Tibial artery (tissue), 4 donors: ENCODE measurements at regions not wholly inside any gene's neighbourhood (a gene's known extent, or its start where the extent isn't known, plus 50 kb on each side); places are given as distances from the start of the nearest gene placed in this dataset.

Source experiments
- DNase-seq, 2 donors: peaks; one replicate each; pipeline ENCODE4 v3.0.0-alpha.2; 2019
- H3K27ac ChIP-seq, 2 donors: fragments of 200-600 bp; sonication (generic) in 1 of 2; 1 replicate in 1 of 2; 2 replicates in 1 of 2; pipeline ENCODE4 v1.5.1; 2018 to 2019; ENCODE audit warnings: mild to moderate bottlenecking in 1 of 2
- H3K27me3 ChIP-seq, 2 donors: fragments of 200-600 bp; sonication (generic) in 1 of 2; one replicate each; pipeline versions ENCODE4 v1.5.1 to v1.6.0; 2016 to 2019
- H3K36me3 ChIP-seq, 3 donors: fragments of 200-600 bp; sonication (generic) in 2 of 3; one replicate each; pipeline ENCODE4 v1.5.1; 2016 to 2019; ENCODE audit warnings: mild to moderate bottlenecking in 2 of 3
- H3K4me1 ChIP-seq, 4 donors: fragments of 200-600 bp; sonication (generic) in 2 of 4; 1 replicate in 3 of 4; 2 replicates in 1 of 4; pipeline ENCODE4 v1.5.1; 2016 to 2019
- H3K4me3 ChIP-seq, 2 donors: fragments of 200-600 bp; sonication (generic) in 1 of 2; 1 replicate in 1 of 2; 2 replicates in 1 of 2; pipeline ENCODE4 v1.5.1; 2018 to 2019; ENCODE audit warnings: mild to moderate bottlenecking in 2 of 2
- H3K9me3 ChIP-seq, 3 donors: fragments of 200-600 bp; sonication (generic) in 1 of 3; one replicate each; pipeline ENCODE4 v1.5.1; 2016 to 2019
- CTCF ChIP-seq, 2 experiments: fragments of 200-600 bp in 1 of 2; fragments of 450-650 bp in 1 of 2; IDR thresholded peaks; one replicate each; pipeline ENCODE4 v1.5.1; 2017 to 2019; ENCODE audit warnings: antibody characterized with exemption in 2 of 2, mild to moderate bottlenecking in 1 of 2, moderate library complexity in 1 of 2
- intact Hi-C: fragments of 100-400 bp; cut with DNase I; formaldehyde crosslinking; loops from one replicate; pipeline ENCODE4 v1.15.0; 2023; ENCODE audit warnings: low total_unique reads

DNA sequence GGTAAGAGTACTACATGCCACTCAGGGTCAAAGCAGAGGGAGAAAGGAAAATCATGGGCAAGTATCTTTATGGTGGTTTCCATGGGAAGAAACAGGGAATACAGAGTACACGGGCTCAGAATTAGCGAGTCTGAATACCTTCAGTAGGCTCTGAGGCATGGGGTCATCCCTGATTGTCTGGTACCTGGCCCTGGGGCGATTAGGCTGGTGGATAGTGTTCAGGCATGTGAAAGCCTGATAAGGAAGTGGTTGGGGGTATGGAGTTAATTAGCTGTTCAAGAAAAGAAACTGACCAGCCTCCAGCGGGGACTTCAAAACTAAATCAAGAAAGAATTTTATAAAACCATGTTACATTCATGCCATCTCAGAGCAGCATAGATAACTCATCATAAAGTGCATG lies 518.8 kb downstream of the RAB28 start:
- Histone ChIP-seq H3K27ac (no peak overlapping the region), H3K4me1 (no peaks in the 10 kb centered on the region), H3K4me3 (no peak overlapping the region), H3K27me3 (no peaks in the 10 kb centered on the region), H3K9me3 (no peaks in the 10 kb centered on the region), H3K36me3 (no peaks in the 10 kb centered on the region)
- DNase-seq: no peak
- no peak for TF ChIP-seq CTCF (IDR thresholded peaks at IDR 0.05)
- intact Hi-C loops: no loop called here

DNA sequence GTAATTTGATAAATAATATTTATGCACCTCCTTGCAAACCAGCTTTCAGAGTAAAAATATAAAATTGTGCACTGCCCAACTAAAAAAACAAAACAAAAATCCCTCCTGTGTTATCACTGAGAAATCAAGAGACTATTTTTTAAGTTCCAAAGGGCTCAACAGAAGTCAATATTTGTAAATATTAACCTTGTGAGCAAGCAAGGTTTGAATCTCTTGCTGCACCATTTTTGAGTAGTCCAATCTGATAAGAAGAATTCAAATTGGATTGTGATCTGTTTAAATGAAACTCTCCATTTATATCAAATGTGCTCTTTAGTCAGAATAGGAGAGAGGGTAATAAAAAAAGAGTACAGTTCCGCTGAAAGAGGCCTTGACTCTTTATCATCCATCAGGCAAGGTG lies 520.2 kb downstream of the RAB28 start:
- intact Hi-C loops: no loop called here
- Histone ChIP-seq H3K27ac (no peak overlapping the region), H3K4me3 (no peak overlapping the region), H3K4me1 (no peaks in the 10 kb centered on the region), H3K9me3 (no peaks in the 10 kb centered on the region), H3K27me3 (no peaks in the 10 kb centered on the region), H3K36me3 (no peaks in the 10 kb centered on the region)
- no peak for DNase-seq
- TF ChIP-seq CTCF (IDR thresholded peaks at IDR 0.05): no peak

DNA sequence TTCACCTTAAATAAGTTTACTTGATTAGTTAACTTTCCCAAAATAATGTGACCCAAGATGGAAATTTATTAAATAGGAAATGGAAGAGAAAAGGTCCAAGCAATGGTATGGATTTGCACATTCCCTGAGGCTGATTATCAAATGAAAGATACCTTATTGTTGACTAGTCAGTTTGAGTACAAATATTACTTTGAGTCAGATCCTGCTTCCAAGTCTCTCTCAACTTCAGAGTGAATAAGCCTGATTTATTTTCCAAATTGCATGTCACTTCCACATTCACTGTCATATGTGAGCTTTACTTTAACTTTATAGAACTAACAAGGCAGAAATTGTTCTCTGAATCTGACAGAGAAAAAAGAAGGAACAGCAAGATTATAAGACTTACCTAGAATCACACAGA lies 520.8 kb downstream of the RAB28 start:
- H3K27me3 ChIP-seq: no peaks in the 10 kb centered on the region
- DNase-seq: no peak
- TF ChIP-seq CTCF (IDR thresholded peaks at IDR 0.05): no peak
- no peak overlapping the region for H3K27ac ChIP-seq
- H3K4me1 ChIP-seq: no peaks in the 10 kb centered on the region
- no peak overlapping the region for H3K4me3 ChIP-seq
- no peaks in the 10 kb centered on the region for H3K36me3 ChIP-seq
- intact Hi-C loops: no loop called here
- H3K9me3 ChIP-seq: no peaks in the 10 kb centered on the region

GRCh38 chr4:12961713-12962112 lies 522.4 kb downstream of the RAB28 start:
- no peaks in the 10 kb centered on the region for H3K9me3 ChIP-seq
- no peaks in the 10 kb centered on the region for H3K27me3 ChIP-seq
- H3K27ac ChIP-seq: no peak overlapping the region
- intact Hi-C loops: no loop called here
- H3K36me3 ChIP-seq: no peaks in the 10 kb centered on the region
- no peak for DNase-seq
- H3K4me3 ChIP-seq: no peak overlapping the region
- no peak for TF ChIP-seq CTCF (IDR thresholded peaks at IDR 0.05)
- no peaks in the 10 kb centered on the region for H3K4me1 ChIP-seq

- intact Hi-C loops: no loop called here
- H3K9me3 ChIP-seq: no peaks in the 10 kb centered on the region
- no peaks in the 10 kb centered on the region for H3K27me3 ChIP-seq
- no peak overlapping the region for H3K27ac ChIP-seq
- no peaks in the 10 kb centered on the region for H3K36me3 ChIP-seq
- H3K4me1 ChIP-seq: peaks cover 0 to 3% (median 0%) of the 10 kb centered on the region in 4 donors
- H3K4me3 ChIP-seq: no peak overlapping the region
- DNase-seq: no peak
- TF ChIP-seq CTCF (IDR thresholded peaks at IDR 0.05): no peak
These were observed 525.7 kb downstream of the RAB28 start for GRCh38 chr4:12958436-12958835.

- H3K27ac ChIP-seq: no peak overlapping the region
- no peaks in the 10 kb centered on the region for H3K27me3 ChIP-seq
- H3K4me3 ChIP-seq: no peak overlapping the region
- H3K9me3 ChIP-seq: no peaks in the 10 kb centered on the region
- H3K4me1 ChIP-seq: peaks cover 0 to 3% (median 0%) of the 10 kb centered on the region in 4 donors
- no peak for TF ChIP-seq CTCF (IDR thresholded peaks at IDR 0.05)
- intact Hi-C loops: no loop called here
- H3K36me3 ChIP-seq: no peaks in the 10 kb centered on the region
- no peak for DNase-seq
These were observed 527.0 kb downstream of the RAB28 start for GRCh38 chr4:12957108-12957507.
